ENCODE measurements at regions not wholly inside any gene's neighbourhood (a gene's known extent, or its start where the extent isn't known, plus 50 kb on each side); places are given as distances from the start of the nearest gene placed in this dataset.

DNA sequence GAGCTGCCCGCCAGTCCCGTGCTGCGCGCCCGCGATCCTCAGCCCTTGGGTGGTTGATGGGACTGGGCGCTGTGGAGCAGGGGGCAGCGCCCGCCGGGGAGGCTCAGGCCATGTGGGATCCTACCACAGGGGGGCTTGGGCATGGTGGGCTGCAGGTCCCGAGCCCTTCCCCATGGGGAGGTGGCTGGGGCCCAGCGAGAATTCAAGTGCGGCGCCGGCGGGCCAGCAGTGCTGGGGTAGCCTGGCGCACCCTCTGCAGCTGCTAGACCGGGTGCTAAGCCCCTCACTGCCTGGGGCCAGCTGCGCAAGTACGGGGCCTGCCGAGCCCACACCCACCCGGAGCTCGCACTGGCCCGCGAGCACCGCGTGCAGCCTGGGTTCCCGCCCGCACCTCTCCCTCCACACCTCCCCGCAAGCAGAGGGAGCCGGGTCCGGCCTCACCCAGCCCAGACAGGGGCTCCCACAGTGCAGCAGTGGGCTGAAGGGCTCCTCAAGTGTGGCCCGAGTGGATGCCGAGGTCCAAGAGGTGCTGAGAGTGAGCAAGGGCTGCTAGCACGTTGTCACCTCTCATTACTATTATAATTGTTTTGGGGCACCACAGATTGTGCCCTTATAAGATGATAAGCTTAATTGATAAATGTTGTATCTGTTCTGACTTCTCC lies 333.2 kb downstream of the CASP12 start:
- Histone ChIP-seq H3K9me3 (ENCODE audit: control insufficient read depth in 3 of 3, low read length in 3 of 3) (no peaks in the 10 kb centered on the region), H3K27me3 (ENCODE audit: control insufficient read depth in 3 of 3, insufficient read depth in 3 of 3, low read length in 3 of 3) (no peaks in the 10 kb centered on the region), H3K4me1 (ENCODE audit: control insufficient read depth in 3 of 3, insufficient read depth in 3 of 3, low read length in 3 of 3) (no peaks in the 10 kb centered on the region), H3K36me3 (ENCODE audit: control insufficient read depth in 3 of 3, insufficient read depth in 3 of 3, low read length in 3 of 3) (no peaks in the 10 kb centered on the region), H3K27ac (ENCODE audit: low read depth, low read length) (no peak overlapping the region), H3K9ac (ENCODE audit: low read depth in 1 of 3, low read length in 3 of 3) (no peak overlapping the region), H3K4me3 (ENCODE audit: low read length in 3 of 3) (no peak overlapping the region)

DNA sequence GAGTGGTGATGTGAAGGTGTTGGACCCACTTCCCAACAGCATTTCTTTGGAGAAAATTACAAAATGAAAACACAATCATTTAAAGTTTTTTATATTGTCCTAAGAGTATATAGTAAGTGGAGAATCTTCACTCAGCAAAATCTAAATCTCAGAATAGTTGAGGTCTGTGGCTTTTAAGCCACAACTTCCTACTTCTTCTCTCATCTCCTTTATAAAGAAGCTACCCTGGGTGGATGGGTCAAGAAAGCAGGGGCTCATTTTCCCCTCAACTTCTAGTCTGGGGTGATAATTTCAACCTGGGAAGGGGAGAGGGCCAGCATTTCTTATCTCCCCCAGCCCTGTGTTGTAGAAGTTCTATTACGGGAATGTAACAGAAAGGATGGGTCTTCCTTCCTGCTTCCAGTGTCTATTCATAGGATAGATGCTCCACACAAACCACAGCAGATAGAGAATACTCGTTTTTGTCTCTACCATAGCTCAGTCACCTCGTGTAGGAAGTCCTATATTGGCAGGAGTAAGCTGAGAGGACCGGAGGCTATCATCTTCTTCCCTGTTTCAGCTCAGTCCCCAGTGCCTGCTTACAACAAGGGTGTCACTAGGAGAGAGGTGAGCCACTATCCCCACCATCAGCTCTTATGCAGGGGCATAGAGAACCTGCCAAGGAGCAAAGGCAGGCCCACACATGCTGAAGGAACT lies 341.5 kb downstream of the CASP12 start:
- Histone ChIP-seq H3K27me3 (ENCODE audit: control insufficient read depth in 3 of 3, insufficient read depth in 3 of 3, low read length in 3 of 3) (no peaks in the 10 kb centered on the region), H3K9ac (ENCODE audit: low read depth in 1 of 3, low read length in 3 of 3) (no peak overlapping the region), H3K27ac (ENCODE audit: low read depth, low read length) (no peak overlapping the region), H3K9me3 (ENCODE audit: control insufficient read depth in 3 of 3, low read length in 3 of 3) (no peaks in the 10 kb centered on the region), H3K4me3 (ENCODE audit: low read length in 3 of 3) (no peak overlapping the region), H3K4me1 (ENCODE audit: control insufficient read depth in 3 of 3, insufficient read depth in 3 of 3, low read length in 3 of 3) (no peaks in the 10 kb centered on the region), H3K36me3 (ENCODE audit: control insufficient read depth in 3 of 3, insufficient read depth in 3 of 3, low read length in 3 of 3) (no peaks in the 10 kb centered on the region)

DNA sequence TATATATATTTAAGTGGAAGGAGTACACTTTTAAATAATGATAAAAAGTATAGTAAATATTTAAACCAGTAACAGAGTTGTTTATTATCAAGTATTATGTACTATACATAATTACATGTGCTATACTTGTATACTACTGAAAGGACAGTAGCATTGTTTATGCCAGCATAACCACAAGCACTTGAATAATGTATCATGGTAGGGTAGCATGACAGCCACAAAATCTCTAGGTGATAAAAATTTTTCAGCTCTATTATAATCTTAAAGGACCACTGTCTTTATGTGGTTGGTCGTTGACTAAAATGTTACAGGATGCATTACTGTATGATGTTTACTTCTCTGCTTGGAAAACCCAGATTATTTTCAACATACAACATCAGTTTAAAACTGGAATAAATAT lies 349.2 kb downstream of the CASP12 start:
- H3K27me3 ChIP-seq (ENCODE audit: control insufficient read depth in 3 of 3, insufficient read depth in 3 of 3, low read length in 3 of 3), result no peaks in the 10 kb centered on the region
- no peaks in the 10 kb centered on the region for H3K9me3 ChIP-seq (ENCODE audit: control insufficient read depth in 3 of 3, low read length in 3 of 3)
- H3K4me1 ChIP-seq (ENCODE audit: control insufficient read depth in 3 of 3, insufficient read depth in 3 of 3, low read length in 3 of 3), result no peaks in the 10 kb centered on the region
- no peaks in the 10 kb centered on the region for H3K36me3 ChIP-seq (ENCODE audit: control insufficient read depth in 3 of 3, insufficient read depth in 3 of 3, low read length in 3 of 3)
- H3K9ac ChIP-seq (ENCODE audit: low read depth in 1 of 3, low read length in 3 of 3), result no peak overlapping the region
- no peak overlapping the region for H3K4me3 ChIP-seq (ENCODE audit: low read length in 3 of 3)
- no peak overlapping the region for H3K27ac ChIP-seq (ENCODE audit: low read depth, low read length)

DNA sequence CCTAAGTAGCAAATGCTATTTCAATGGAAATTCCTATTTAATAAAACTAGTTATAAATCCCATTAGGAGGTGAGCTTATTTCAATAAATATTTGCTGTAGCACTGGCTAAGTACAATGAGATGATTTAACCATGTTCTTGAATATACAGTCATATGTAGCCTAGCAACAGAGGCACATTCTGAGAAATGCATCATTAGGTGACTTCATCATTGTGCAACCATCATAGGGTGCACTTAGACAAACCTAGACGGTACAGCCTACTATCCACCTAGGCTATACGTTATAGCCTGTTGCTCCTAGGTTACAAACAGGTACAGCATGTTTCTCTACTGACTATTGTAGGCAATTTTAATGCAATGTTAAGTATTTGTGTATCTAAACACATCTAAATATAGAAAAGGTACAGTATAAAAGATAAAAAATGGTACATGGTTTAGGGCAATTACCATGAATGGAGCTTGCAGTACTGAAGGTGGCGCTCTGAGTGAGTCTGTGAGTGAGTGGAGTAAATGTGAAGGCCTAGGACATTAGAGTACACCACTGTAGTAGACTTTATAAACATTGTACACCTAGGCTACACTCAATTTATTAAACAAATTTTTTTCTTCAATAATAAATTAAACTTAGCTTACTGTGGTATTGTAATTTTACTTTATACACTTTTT lies 350.1 kb downstream of the CASP12 start:
- Histone ChIP-seq H3K9me3 (ENCODE audit: control insufficient read depth in 3 of 3, low read length in 3 of 3) (no peaks in the 10 kb centered on the region), H3K27ac (ENCODE audit: low read depth, low read length) (no peak overlapping the region), H3K9ac (ENCODE audit: low read depth in 1 of 3, low read length in 3 of 3) (no peak overlapping the region), H3K27me3 (ENCODE audit: control insufficient read depth in 3 of 3, insufficient read depth in 3 of 3, low read length in 3 of 3) (no peaks in the 10 kb centered on the region), H3K36me3 (ENCODE audit: control insufficient read depth in 3 of 3, insufficient read depth in 3 of 3, low read length in 3 of 3) (no peaks in the 10 kb centered on the region), H3K4me1 (ENCODE audit: control insufficient read depth in 3 of 3, insufficient read depth in 3 of 3, low read length in 3 of 3) (no peaks in the 10 kb centered on the region), H3K4me3 (ENCODE audit: low read length in 3 of 3) (no peak overlapping the region)

DNA sequence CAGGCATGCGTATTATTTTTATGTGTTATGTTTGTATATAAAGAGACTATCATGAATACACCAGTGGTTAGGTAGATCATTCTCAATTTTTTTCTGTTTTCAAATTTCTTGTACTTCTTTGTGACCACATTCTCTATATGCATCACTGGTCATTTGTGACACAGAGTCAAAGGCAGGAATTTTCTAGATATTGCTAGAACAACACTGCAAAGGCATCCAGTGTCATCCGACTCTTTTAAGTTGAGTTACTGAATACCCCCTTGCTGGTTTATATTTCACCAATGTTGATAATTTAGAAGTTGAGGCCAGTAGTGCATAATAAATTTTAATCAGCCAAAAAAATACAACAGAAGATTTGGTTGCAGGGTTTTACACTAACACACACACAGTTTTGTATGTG lies 351.8 kb downstream of the CASP12 start:
- Histone ChIP-seq H3K27me3 (ENCODE audit: control insufficient read depth in 3 of 3, insufficient read depth in 3 of 3, low read length in 3 of 3) (no peaks in the 10 kb centered on the region), H3K9ac (ENCODE audit: low read depth in 1 of 3, low read length in 3 of 3) (no peak overlapping the region), H3K27ac (ENCODE audit: low read depth, low read length) (no peak overlapping the region), H3K36me3 (ENCODE audit: control insufficient read depth in 3 of 3, insufficient read depth in 3 of 3, low read length in 3 of 3) (no peaks in the 10 kb centered on the region), H3K9me3 (ENCODE audit: control insufficient read depth in 3 of 3, low read length in 3 of 3) (no peaks in the 10 kb centered on the region), H3K4me3 (ENCODE audit: low read length in 3 of 3) (no peak overlapping the region), H3K4me1 (ENCODE audit: control insufficient read depth in 3 of 3, insufficient read depth in 3 of 3, low read length in 3 of 3) (no peaks in the 10 kb centered on the region)

DNA sequence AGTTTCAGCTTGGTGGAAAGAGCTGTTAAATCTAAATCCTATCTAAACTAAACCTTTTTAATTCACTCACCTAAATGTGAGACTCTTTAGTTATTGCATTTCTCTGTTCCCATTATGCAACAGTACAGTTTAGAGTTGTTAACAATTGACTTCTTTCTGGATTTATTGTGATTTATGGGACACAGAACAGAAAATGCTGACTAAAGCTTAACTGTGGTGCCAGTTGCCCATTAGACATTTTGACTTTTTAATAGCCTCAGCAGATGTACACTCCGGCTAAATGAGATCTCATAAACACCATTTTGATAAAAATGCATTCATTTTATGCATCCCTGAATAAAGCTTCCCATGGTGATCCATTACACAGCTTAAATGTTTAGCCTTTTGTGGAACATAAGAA lies 356.6 kb downstream of the CASP12 start:
- H3K4me3 ChIP-seq (ENCODE audit: low read length in 3 of 3), result no peak overlapping the region
- H3K36me3 ChIP-seq (ENCODE audit: control insufficient read depth in 3 of 3, insufficient read depth in 3 of 3, low read length in 3 of 3), result no peaks in the 10 kb centered on the region
- H3K9me3 ChIP-seq (ENCODE audit: control insufficient read depth in 3 of 3, low read length in 3 of 3), result no peaks in the 10 kb centered on the region
- H3K27ac ChIP-seq (ENCODE audit: low read depth, low read length), result no peak overlapping the region
- no peaks in the 10 kb centered on the region for H3K27me3 ChIP-seq (ENCODE audit: control insufficient read depth in 3 of 3, insufficient read depth in 3 of 3, low read length in 3 of 3)
- no peaks in the 10 kb centered on the region for H3K4me1 ChIP-seq (ENCODE audit: control insufficient read depth in 3 of 3, insufficient read depth in 3 of 3, low read length in 3 of 3)
- H3K9ac ChIP-seq (ENCODE audit: low read depth in 1 of 3, low read length in 3 of 3), result no peak overlapping the region

DNA sequence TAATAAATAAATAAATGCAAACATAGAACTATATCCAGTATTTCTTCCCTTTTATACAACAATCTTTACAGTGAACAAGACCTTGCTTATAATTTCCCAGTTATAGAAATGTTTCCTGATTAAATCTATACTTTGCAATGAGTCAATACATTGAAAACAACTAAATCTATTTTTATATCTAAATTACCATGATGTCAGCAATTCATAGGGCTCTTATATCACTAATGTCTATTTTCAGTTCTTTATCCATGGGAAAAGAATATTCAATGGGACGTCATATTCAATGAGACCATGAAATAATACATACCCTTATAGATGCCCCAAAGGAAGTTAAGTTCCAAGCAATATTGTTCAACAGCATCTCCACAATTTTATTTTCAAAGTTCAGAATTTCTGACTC lies 359.9 kb downstream of the CASP12 start:
- no peaks in the 10 kb centered on the region for H3K4me1 ChIP-seq (ENCODE audit: control insufficient read depth in 3 of 3, insufficient read depth in 3 of 3, low read length in 3 of 3)
- H3K36me3 ChIP-seq (ENCODE audit: control insufficient read depth in 3 of 3, insufficient read depth in 3 of 3, low read length in 3 of 3), result no peaks in the 10 kb centered on the region
- no peak overlapping the region for H3K27ac ChIP-seq (ENCODE audit: low read depth, low read length)
- H3K4me3 ChIP-seq (ENCODE audit: low read length in 3 of 3), result no peak overlapping the region
- H3K9me3 ChIP-seq (ENCODE audit: control insufficient read depth in 3 of 3, low read length in 3 of 3), result no peaks in the 10 kb centered on the region
- H3K27me3 ChIP-seq (ENCODE audit: control insufficient read depth in 3 of 3, insufficient read depth in 3 of 3, low read length in 3 of 3), result no peaks in the 10 kb centered on the region
- no peak overlapping the region for H3K9ac ChIP-seq (ENCODE audit: low read depth in 1 of 3, low read length in 3 of 3)

DNA sequence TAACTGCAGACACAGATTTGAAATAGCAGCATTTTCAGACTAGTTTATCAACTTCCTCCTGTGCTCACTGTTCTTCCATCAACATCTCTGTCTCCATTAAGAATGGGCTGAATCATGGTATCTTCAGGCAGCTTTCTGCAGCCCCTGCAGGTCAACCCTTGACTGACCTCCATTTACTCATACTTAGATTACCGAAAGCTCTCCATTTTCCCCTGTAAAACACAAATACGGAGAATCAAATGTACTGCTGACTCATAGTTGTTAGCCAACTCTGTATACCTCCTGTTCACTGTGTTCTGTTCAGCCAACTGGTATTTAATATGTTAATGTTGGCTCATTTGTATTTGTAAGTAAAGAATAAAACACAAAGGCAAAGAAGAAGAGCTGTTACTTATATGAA lies 364.0 kb downstream of the CASP12 start:
- H3K9ac ChIP-seq (ENCODE audit: low read depth in 1 of 3, low read length in 3 of 3), result no peak overlapping the region
- no peaks in the 10 kb centered on the region for H3K9me3 ChIP-seq (ENCODE audit: control insufficient read depth in 3 of 3, low read length in 3 of 3)
- no peaks in the 10 kb centered on the region for H3K4me1 ChIP-seq (ENCODE audit: control insufficient read depth in 3 of 3, insufficient read depth in 3 of 3, low read length in 3 of 3)
- no peak overlapping the region for H3K27ac ChIP-seq (ENCODE audit: low read depth, low read length)
- no peaks in the 10 kb centered on the region for H3K27me3 ChIP-seq (ENCODE audit: control insufficient read depth in 3 of 3, insufficient read depth in 3 of 3, low read length in 3 of 3)
- H3K4me3 ChIP-seq (ENCODE audit: low read length in 3 of 3), result no peak overlapping the region
- H3K36me3 ChIP-seq (ENCODE audit: control insufficient read depth in 3 of 3, insufficient read depth in 3 of 3, low read length in 3 of 3), result no peaks in the 10 kb centered on the region

DNA sequence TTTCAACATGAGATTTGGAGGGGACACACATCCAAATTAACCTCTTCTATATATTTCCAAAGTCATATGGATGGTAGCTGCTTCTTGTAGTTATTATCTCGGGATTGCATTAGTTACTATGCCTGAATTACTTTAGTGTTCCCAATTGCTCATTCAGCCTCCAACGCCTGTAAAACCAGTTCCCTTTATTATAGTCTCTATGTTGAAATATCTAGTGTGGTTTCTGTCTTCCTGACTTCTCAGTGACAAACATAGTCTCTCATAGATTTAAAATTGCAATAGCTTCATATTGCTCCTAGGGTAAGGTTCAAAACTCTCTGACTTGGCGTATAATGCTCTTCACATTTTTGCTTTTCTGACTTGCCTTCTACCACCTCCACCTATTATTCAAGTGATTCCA lies 366.4 kb downstream of the CASP12 start:
- Histone ChIP-seq H3K9ac (ENCODE audit: low read depth in 1 of 3, low read length in 3 of 3) (no peak overlapping the region), H3K4me3 (ENCODE audit: low read length in 3 of 3) (no peak overlapping the region), H3K27ac (ENCODE audit: low read depth, low read length) (no peak overlapping the region), H3K9me3 (ENCODE audit: control insufficient read depth in 3 of 3, low read length in 3 of 3) (no peaks in the 10 kb centered on the region), H3K4me1 (ENCODE audit: control insufficient read depth in 3 of 3, insufficient read depth in 3 of 3, low read length in 3 of 3) (peaks cover 0 to 3% (median 0%) of the 10 kb centered on the region in 3 donors), H3K27me3 (ENCODE audit: control insufficient read depth in 3 of 3, insufficient read depth in 3 of 3, low read length in 3 of 3) (no peaks in the 10 kb centered on the region), H3K36me3 (ENCODE audit: control insufficient read depth in 3 of 3, insufficient read depth in 3 of 3, low read length in 3 of 3) (no peaks in the 10 kb centered on the region)

DNA sequence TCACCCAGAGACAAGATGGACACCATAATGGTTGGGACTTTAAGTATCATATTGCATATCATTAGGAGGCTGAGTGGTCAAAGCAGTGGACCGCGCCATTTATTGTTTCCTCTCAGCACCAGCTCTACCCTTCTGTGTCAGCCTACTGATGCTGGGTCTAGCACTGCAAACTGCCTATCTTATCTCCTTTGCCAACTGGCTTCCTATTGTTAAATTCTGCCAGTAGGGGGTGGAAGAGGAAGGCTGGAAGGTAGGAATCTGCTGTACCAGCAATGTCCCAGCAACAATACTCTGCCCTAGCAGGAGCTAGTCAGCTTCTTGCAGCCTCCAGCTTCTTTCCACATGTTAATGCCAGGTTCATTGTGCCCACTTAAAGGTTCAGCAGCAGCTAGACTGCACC lies 367.1 kb upstream of the PDGFD start:
- Histone ChIP-seq H3K9me3 (ENCODE audit: control insufficient read depth in 3 of 3, low read length in 3 of 3) (no peaks in the 10 kb centered on the region), H3K4me1 (ENCODE audit: control insufficient read depth in 3 of 3, insufficient read depth in 3 of 3, low read length in 3 of 3) (peaks cover 0 to 3% (median 0%) of the 10 kb centered on the region in 3 donors), H3K36me3 (ENCODE audit: control insufficient read depth in 3 of 3, insufficient read depth in 3 of 3, low read length in 3 of 3) (no peaks in the 10 kb centered on the region), H3K4me3 (ENCODE audit: low read length in 3 of 3) (no peak overlapping the region), H3K27me3 (ENCODE audit: control insufficient read depth in 3 of 3, insufficient read depth in 3 of 3, low read length in 3 of 3) (no peaks in the 10 kb centered on the region), H3K27ac (ENCODE audit: low read depth, low read length) (no peak overlapping the region), H3K9ac (ENCODE audit: low read depth in 1 of 3, low read length in 3 of 3) (no peak overlapping the region)
